GM19455 (cell line): ENCODE measurements at regions not wholly inside any gene's neighbourhood (a gene's known extent, or its start where the extent isn't known, plus 50 kb on each side); places are given as distances from the start of the nearest gene placed in this dataset.
"Not testable (repeated sequence)": the region's sequence is repeated elsewhere in the genome, so short reads cannot be mapped to it uniquely, and the experiment has no call there.

ENCODE experiments used
- ATAC-seq: cut with Tn5 transposase; IDR thresholded peaks from one replicate; pipeline ENCODE4 v1.9.1; 2021; ENCODE audit not compliant: unreplicated experiment

- ATAC-seq = not testable (repeated sequence)
Measured at GRCh38 chr1:146883190-146883589, 54.9 kb upstream of the NBPF12 start.

DNA sequence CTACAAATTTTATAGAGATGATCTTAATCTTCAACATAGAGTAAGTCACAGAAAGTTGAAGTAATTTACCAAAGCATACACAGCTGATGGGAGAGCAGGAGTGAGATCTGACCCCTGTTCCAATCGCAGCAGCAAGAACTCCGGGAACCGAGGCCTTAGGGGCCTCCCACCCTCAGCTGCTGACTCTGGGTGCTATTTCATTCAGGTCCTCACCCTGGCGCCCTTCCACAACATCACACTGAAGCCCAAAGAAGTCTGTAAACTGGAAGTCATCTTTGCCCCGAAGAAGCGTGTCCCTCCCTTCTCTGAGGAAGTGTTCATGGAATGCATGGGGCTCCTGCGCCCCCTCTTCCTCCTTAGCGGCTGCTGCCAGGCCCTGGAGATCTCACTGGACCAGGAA, 57.0 kb upstream of the NBPF12 start:
- not testable (repeated sequence) for ATAC-seq

GRCh38 chr1:146863799-146864319, 74.3 kb upstream of the NBPF12 start:
- not testable (repeated sequence) for ATAC-seq

DNA sequence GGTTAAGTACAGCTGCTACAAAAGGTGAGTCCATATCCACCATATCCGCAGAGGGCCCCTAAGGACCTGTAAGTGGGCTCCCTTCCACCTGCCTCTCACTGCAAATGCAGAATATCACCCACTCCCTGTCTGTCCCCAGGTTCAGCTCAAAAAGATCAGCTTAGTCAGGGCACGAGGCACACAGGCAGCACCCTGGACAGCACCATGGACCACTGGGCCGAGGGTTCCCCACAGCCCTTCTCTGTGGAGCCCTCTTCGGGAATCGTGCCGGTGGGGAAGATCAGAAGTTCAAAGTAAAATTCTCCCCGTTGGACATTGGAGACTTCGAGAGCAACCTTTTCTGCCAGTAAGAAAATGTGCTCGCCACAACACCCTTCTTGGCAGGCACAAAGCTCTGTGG, 85.0 kb upstream of the NBPF12 start:
- not testable (repeated sequence) for ATAC-seq

DNA sequence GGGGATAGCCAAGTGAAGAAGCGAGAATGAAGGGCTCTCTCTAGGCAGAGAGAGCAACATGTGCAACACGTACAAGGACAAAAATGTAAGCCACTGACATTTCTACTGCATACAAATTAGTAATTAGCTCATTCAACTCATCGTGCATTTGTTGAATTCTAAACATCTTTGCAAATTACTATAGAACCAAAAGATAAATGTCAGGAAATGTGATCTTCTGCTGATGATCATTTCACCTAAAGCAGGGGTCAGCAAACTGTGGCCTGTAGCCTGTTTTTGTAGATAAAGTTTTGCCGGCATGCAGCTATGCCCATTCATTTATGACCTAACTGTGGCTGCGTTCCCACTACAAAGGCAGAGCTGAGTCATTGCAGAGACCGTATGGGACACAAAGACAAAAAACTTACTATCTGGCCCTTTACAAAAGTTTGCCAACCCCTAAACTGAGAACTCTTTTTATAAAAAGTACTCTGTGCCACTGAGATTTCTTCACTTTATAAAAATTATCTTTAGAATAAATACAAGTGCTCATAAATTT, 87.7 kb upstream of the NBPF12 start:
- ATAC-seq = not testable (repeated sequence)

DNA sequence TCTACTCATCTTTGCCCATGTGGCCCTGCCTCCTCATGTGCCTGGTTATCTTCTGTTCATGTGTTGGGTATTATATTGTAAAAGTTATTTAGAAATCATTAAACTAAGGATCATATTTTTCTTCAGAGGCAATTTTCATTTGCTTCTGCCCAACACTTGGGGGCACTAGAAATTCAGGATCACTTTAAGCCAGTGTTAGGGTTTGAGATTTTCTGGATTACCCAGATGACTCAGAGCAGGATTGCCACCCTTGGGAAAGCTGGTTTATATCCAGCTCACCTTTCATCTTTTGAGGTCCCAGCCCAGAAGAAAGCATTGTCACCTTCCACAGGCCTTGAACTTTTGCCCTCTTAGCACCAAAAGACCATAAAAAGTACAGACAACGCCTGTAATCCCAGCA, 99.4 kb upstream of the NBPF12 start:
- not testable (repeated sequence) for ATAC-seq

GRCh38 chr1:146826957-146827356, 111.2 kb upstream of the NBPF12 start:
- ATAC-seq = not testable (repeated sequence)

- not testable (repeated sequence) for ATAC-seq
Measured at GRCh38 chr1:146794236-146794635, 143.9 kb upstream of the NBPF12 start.

GRCh38 chr1:146792725-146793124, 145.4 kb upstream of the NBPF12 start:
- not testable (repeated sequence) for ATAC-seq

DNA sequence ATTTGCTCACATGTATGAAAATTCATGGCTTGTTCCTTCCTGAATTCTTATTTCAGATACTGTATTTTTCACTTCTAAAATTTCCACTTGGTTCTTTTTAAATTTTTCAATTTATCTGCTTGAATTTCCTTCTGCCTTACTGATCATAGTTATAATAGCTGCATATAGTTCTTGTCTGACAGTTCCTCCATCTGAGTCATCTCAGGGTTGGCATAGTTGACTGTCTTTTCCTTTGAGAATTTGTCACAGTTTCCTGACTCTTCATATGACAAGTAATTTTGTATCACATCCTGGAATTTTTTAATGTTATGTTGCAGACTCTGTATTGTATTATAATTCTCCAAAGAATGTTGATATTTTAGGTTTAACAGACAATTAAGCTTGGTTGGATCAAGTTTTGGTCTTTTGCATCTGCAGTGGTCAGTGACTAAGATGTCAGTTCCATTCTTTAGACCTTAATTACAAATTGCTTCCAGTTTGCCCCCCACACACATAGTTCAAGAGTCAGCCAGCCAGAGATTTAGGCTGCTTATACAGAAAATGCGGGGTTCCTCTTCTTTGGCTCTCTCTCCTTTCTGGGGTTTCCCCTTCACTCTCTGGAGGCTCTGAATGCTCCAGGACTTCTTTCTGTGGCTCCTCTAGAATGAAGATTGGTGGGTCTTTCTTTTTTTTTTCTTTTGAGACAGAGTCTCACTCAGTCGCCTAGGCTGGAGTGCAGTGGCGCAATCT, 153.7 kb upstream of the NBPF12 start:
- ATAC-seq = not testable (repeated sequence)

DNA sequence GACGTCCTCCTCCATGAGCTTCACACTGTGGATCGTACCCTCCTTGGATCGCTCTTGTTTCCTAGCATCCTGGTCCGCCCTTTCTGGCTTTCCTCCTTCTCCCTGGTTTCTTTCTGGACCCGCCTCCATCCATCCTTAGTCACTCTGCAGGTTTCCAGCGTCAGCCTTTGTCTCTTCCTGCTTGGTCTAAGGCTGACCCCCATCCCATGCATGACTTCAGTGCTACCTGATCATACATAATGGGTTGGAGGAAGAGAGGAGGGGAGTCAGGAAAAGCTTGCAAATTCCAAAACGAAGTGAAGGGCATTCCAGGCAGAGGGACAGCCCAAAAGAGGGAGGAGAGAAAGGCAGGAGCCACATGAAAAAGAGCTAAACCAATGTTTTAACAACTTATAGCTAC, 156.9 kb upstream of the NBPF12 start:
- not testable (repeated sequence) for ATAC-seq

DNA sequence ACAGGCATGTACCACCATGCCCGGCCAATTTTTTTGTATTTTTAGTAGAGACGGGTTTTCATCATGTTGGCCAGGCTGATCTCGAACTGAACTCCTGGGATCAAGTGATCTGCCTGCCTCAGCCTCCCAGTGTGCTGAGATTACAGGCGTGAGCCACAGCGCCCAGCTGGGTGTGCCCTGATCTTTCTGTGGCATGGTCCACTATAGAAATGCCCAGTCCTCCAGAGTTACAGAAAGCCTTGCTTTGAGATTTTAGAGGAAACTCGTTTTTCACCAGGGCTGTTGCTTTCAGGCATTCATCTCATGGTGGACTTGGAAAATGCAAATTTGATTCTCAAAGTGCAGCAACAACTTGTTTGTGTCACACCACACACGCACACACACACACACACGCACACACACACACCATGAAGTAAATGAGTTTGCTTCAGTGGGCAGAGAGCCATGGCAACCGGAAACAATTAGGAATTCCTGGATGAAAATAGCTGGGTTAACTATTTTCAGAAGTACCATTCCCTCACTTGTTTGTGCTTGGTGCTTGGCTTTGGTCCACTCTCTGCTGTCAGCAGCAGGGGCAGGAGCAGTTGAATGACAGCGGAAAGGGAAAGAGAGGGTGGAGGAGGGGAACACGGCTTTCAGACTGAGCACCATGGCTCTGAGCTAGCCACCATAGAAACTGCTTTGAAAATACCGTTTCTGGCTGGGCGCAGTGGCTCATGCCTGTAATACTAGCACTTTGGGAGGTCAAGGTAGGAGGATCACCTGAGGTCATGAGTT, 160.1 kb upstream of the NBPF12 start:
- not testable (repeated sequence) for ATAC-seq

DNA sequence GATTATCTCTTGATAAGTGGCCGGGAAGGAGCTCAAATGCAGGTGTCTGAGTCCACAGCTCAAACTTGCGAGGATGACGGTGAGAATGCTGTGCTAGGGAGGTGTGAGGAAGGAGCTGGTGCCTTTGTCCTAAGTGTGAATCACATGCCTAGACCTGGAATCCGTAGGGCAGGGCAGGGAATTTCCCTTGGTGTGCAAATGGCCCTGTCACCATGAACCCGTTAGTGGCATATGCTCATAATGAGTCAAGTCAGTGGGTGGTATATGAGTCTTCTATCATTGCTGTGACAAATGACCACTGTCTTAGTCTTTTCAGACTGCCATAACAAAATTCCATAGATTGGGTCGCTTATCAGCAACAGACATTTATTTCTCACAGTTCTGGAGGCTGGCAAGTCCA, 163.1 kb upstream of the NBPF12 start:
- not testable (repeated sequence) for ATAC-seq

GRCh38 chr1:146774271-146774670, 163.9 kb upstream of the NBPF12 start:
- not testable (repeated sequence) for ATAC-seq

DNA sequence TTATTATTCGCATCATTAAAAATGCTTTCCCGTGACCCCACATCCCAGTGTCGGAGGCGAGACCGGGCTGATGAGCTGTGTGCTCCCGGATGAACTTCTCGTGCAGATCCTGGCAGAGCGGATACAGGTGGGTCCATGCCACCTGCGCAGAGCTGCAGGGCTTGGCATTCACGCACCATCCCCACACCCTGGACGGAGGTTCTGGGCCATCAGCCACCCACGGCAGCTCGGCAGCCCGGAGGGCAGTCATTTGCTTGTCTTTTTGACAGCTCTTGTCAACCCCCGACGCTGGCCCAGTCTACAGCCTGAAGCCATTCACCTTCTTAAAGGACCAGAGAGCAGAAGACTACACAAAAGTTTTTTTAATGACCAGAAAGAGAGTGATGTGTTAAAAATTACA, 166.7 kb upstream of the NBPF12 start:
- ATAC-seq = not testable (repeated sequence)

DNA sequence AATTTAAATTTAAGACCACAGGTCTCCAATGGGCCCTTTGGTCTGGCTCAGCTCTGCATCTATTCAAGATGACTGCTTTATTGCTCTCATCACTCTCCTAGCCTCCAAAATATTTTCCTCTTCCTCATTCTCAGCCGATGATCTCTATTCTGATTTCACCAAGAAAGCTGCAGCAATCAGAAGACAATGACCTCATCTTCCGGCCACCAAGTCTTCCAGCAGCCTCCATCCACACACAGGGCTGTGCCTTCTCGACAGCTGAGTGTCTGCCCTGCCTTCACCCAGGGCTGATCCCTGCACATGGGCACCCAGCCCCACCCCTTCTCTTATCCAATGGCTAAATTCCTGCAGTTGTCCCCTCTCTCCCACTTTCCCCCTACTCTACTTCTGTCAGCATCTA, 167.1 kb upstream of the NBPF12 start:
- not testable (repeated sequence) for ATAC-seq

GRCh38 chr1:146763234-146763633, 174.9 kb upstream of the NBPF12 start:
- not testable (repeated sequence) for ATAC-seq

- ATAC-seq = not testable (repeated sequence)
Measured at GRCh38 chr1:146756858-146757257, 181.3 kb upstream of the NBPF12 start.

DNA sequence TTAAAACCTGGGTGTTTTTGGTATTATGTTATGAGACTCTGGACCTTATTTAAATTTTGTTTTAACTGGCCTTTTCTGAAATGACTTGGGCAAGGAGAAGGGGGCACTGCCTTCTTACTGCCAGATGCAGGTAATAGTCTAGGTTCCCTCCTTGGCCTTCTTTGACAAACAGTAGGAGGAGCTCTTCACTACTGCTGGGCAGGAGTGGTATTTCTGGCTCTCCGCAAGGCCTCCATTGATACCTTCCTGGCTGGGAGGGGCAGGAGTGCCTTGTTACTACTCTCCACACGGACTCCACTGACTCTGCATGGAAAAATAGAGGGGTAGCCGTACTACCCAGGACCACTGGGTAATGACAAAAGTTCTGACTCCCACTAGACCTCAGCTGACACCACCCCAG, 189.4 kb upstream of the NBPF12 start:
- ATAC-seq = not testable (repeated sequence)

DNA sequence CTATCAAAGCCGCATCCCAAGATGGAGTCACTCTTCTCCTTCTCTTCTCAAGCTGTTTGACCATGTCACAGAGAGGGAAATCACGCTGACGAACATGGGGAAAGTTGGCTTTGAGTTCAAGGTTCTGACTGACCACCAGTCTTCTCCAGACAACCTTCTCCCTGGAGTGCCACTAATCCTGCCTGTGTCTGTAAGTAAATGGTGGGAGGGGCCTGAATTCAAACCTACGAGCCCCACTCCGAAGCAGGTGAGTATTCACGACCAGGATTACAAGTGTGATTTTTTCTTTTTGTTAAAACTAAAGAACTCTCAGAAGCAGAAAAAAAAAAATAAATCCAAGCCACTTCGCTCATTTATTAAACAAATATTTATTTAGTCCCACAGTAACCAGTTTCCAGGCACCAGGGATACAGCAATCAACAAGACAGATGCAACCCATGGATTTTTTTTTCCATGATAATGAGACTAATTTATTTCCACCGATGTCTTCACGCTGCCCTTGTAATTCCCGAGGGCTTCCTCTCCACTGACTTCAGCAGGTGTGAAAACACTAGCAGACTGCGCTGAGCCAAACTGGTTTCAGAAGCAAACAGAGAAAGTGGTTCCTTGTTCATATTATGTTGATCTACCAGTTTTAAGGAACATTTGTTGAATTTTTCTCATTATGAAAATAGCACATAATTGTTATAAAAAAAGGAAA, 206.0 kb upstream of the NBPF12 start:
- not testable (repeated sequence) for ATAC-seq
